Testis (tissue), 2 donors: ENCODE measurements at regions not wholly inside any gene's neighbourhood (a gene's known extent, or its start where the extent isn't known, plus 50 kb on each side); places are given as distances from the start of the nearest gene placed in this dataset.

ENCODE experiments used
- DNase-seq: peaks from one replicate; pipeline ENCODE4 v3.0.0-alpha.2; 2019
- H3K27ac ChIP-seq, 2 donors: fragments of 200-600 bp; sonication (generic); one replicate each; pipeline ENCODE4 v1.5.1; 2019
- H3K27me3 ChIP-seq: fragments of 200-600 bp; sonication (generic); one replicate; pipeline ENCODE4 v1.5.1; 2019
- H3K36me3 ChIP-seq: fragments of 200-600 bp; sonication (generic); one replicate; pipeline ENCODE4 v1.5.1; 2017; ENCODE audit warnings: low read depth; ENCODE audit errors: missing control alignments
- H3K4me1 ChIP-seq: fragments of 200-600 bp; sonication (generic); one replicate; pipeline ENCODE4 v1.5.1; 2019
- H3K4me3 ChIP-seq, 2 donors: fragments of 200-600 bp; sonication (generic); one replicate each; pipeline ENCODE4 v1.5.1; 2017 to 2019
- H3K9me3 ChIP-seq: fragments of 200-600 bp; sonication (generic); one replicate; pipeline ENCODE4 v1.5.1; 2017
- CTCF ChIP-seq, 3 experiments: fragments of 450-650 bp in 2 of 3; fragments of 200-600 bp in 1 of 3; sonication (generic) in 1 of 3; IDR thresholded peaks; one replicate each; pipeline ENCODE4 v1.5.1; 2016 to 2019; ENCODE audit warnings: antibody characterized with exemption in 3 of 3, mild to moderate bottlenecking in 2 of 3, moderate library complexity in 1 of 3
- POLR2A ChIP-seq: fragments of 450-650 bp; IDR thresholded peaks from one replicate; pipeline ENCODE4 v1.6.1; 2017; ENCODE audit warnings: antibody characterized with exemption, mild to moderate bottlenecking, moderate library complexity
- WGBS, 2 donors: methylation state at CpG; one replicate each; pipeline ENCODE4 v1.1.5; 2018; 5-methylcytosine and 5-hydroxymethylcytosine counted together
- intact Hi-C: fragments of 100-400 bp; cut with DNase I; formaldehyde crosslinking; loops from one replicate; pipeline ENCODE4 v1.15.1; 2023; ENCODE audit warnings: low total_unique reads

- Histone ChIP-seq H3K4me1 (no peaks in the 10 kb centered on the region), H3K4me3 (no peak overlapping the region), H3K36me3 (no peaks in the 10 kb centered on the region), H3K9me3 (no peaks in the 10 kb centered on the region), H3K27ac (no peak overlapping the region), H3K27me3 (no peaks in the 10 kb centered on the region)
- no peak for DNase-seq
- intact Hi-C loops, result no loop called here
- no peak for TF ChIP-seq CTCF (IDR thresholded peaks at IDR 0.05)
- TF ChIP-seq POLR2A, result no peak
Measured at GRCh38 chr11:42651621-42652020, 660.2 kb upstream of the API5 start.

- H3K36me3 ChIP-seq, result no peaks in the 10 kb centered on the region
- TF ChIP-seq POLR2A, result no peak
- no peak for TF ChIP-seq CTCF (IDR thresholded peaks at IDR 0.05)
- DNase-seq, result no peak
- intact Hi-C loops, result no loop called here
- no peaks in the 10 kb centered on the region for H3K9me3 ChIP-seq
- H3K27ac ChIP-seq, result no peak overlapping the region
- 93 to 100% methylated on average over 1 to 3 of the region's 3 CpGs for WGBS, 2 donors
- no peaks in the 10 kb centered on the region for H3K27me3 ChIP-seq
- H3K4me1 ChIP-seq, result no peaks in the 10 kb centered on the region
- no peak overlapping the region for H3K4me3 ChIP-seq
Measured at GRCh38 chr11:42657169-42657568, 654.6 kb upstream of the API5 start.

GRCh38 chr11:42661942-42662341 lies 649.9 kb upstream of the API5 start:
- Histone ChIP-seq H3K4me3 (no peak overlapping the region), H3K9me3 (no peaks in the 10 kb centered on the region), H3K36me3 (no peaks in the 10 kb centered on the region), H3K27me3 (no peaks in the 10 kb centered on the region), H3K4me1 (no peaks in the 10 kb centered on the region), H3K27ac (no peak overlapping the region)
- TF ChIP-seq POLR2A (no peak), CTCF (IDR thresholded peaks at IDR 0.05) (no peak)
- intact Hi-C loops, result no loop called here
- DNase-seq, result no peak
- 43 to 59% methylated on average over 1 to 2 of the region's 2 CpGs for WGBS, 2 donors

- no peak for TF ChIP-seq CTCF (IDR thresholded peaks at IDR 0.05)
- TF ChIP-seq POLR2A, result no peak
- H3K27me3 ChIP-seq, result no peaks in the 10 kb centered on the region
- no peak overlapping the region for H3K4me3 ChIP-seq
- DNase-seq, result no peak
- no peaks in the 10 kb centered on the region for H3K4me1 ChIP-seq
- 50 to 54% methylated on average over 7 of the region's 7 CpGs for WGBS, 2 donors
- no peak overlapping the region for H3K27ac ChIP-seq
- H3K9me3 ChIP-seq, result no peaks in the 10 kb centered on the region
- no peaks in the 10 kb centered on the region for H3K36me3 ChIP-seq
- intact Hi-C loops, result no loop called here
Measured at GRCh38 chr11:42669248-42669976, 642.4 kb upstream of the API5 start.

- Histone ChIP-seq H3K9me3 (no peaks in the 10 kb centered on the region), H3K4me1 (no peaks in the 10 kb centered on the region), H3K4me3 (no peak overlapping the region), H3K36me3 (no peaks in the 10 kb centered on the region), H3K27me3 (no peaks in the 10 kb centered on the region), H3K27ac (no peak overlapping the region)
- DNase-seq, result no peak
- 77 to 81% methylated on average over 2 of the region's 2 CpGs for WGBS, 2 donors
- intact Hi-C loops, result no loop called here
- TF ChIP-seq CTCF (IDR thresholded peaks at IDR 0.05) (no peak), POLR2A (no peak)
Measured at GRCh38 chr11:42674436-42674835, 637.4 kb upstream of the API5 start.
